Astrocyte (in vitro differentiated cells and primary cell): ENCODE measurements at regions not wholly inside any gene's neighbourhood (a gene's known extent, or its start where the extent isn't known, plus 50 kb on each side); places are given as distances from the start of the nearest gene placed in this dataset.

Experiments used
- DNase-seq: peaks from one replicate; pipeline ENCODE4 v3.0.0-alpha.2; 2010; ENCODE audit warnings: low read depth
- FAIRE-seq: peaks from 2 replicates; lab custom pipeline; 2011; peaks lifted over from hg19 to GRCh38; lab: Jason Lieb, UNC
- H2AFZ ChIP-seq: 2 replicates; pipeline ENCODE4 v1.6.0; 2012; ENCODE audit warnings: low read depth, low read length, inconsistent platforms
- H3K27ac ChIP-seq: 2 replicates; pipeline ENCODE4 v1.5.1; 2011; ENCODE audit warnings: low read depth, low read length, inconsistent platforms
- H3K27me3 ChIP-seq: 2 replicates; pipeline ENCODE4 v1.6.0; 2011; ENCODE audit warnings: low read length, inconsistent platforms; ENCODE audit not compliant: insufficient read depth
- H3K36me3 ChIP-seq: 2 replicates; pipeline ENCODE4 v1.5.1; 2011; ENCODE audit warnings: low read length, inconsistent platforms; ENCODE audit not compliant: insufficient read depth
- H3K4me1 ChIP-seq: 2 replicates; pipeline ENCODE4 v1.5.1; 2011; ENCODE audit warnings: low read length, inconsistent platforms; ENCODE audit not compliant: insufficient read depth
- H3K4me2 ChIP-seq: 2 replicates; pipeline ENCODE4 v1.6.0; 2012; ENCODE audit warnings: low read length, inconsistent platforms
- H3K4me3 ChIP-seq: 2 replicates; pipeline ENCODE4 v1.5.1; 2011; ENCODE audit warnings: low read depth, mild to moderate bottlenecking, low read length, inconsistent platforms; ENCODE audit not compliant: insufficient read depth
- H3K79me2 ChIP-seq: 2 replicates; pipeline ENCODE4 v1.6.0; 2012; ENCODE audit warnings: mild to moderate bottlenecking, low read length, inconsistent platforms; ENCODE audit not compliant: insufficient read depth
- H3K9ac ChIP-seq: 2 replicates; pipeline ENCODE4 v1.6.0; 2012; ENCODE audit warnings: mild to moderate bottlenecking, low read length, inconsistent platforms
- H3K9me3 ChIP-seq: 2 replicates; pipeline ENCODE4 v1.5.1; 2012; ENCODE audit warnings: low read depth, mild to moderate bottlenecking, low read length, inconsistent platforms; ENCODE audit not compliant: insufficient read depth
- H4K20me1 ChIP-seq: 2 replicates; pipeline ENCODE4 v1.6.0; 2012; ENCODE audit warnings: low read length, inconsistent platforms; ENCODE audit not compliant: insufficient read depth
- H3K27ac Mint-ChIP-seq: one replicate; pipeline ENCODE4 v1.8.0; 2021; ENCODE audit warnings: mild to moderate bottlenecking, mixed read lengths; ENCODE audit not compliant: unreplicated experiment
- H3K27me3 Mint-ChIP-seq: one replicate; pipeline ENCODE4 v1.8.0; 2021; ENCODE audit warnings: low read depth, mixed read lengths; ENCODE audit not compliant: unreplicated experiment
- H3K36me3 Mint-ChIP-seq: one replicate; pipeline ENCODE4 v1.8.0; 2021; ENCODE audit warnings: low read depth, mixed read lengths; ENCODE audit not compliant: unreplicated experiment
- H3K4me1 Mint-ChIP-seq: one replicate; pipeline ENCODE4 v1.8.0; 2021; ENCODE audit warnings: low read depth, mixed read lengths; ENCODE audit not compliant: unreplicated experiment
- H3K4me3 Mint-ChIP-seq: one replicate; pipeline ENCODE4 v1.8.0; 2021; ENCODE audit warnings: mild to moderate bottlenecking, moderate library complexity, mixed read lengths; ENCODE audit not compliant: unreplicated experiment
- H3K9me3 Mint-ChIP-seq: one replicate; pipeline ENCODE4 v1.8.0; 2021; ENCODE audit warnings: mild to moderate bottlenecking, mixed read lengths; ENCODE audit not compliant: unreplicated experiment
- CTCF ChIP-seq: IDR thresholded peaks from 2 replicates; pipeline ENCODE4 v1.5.1; 2011; ENCODE audit warnings: low read depth, mild to moderate bottlenecking, inconsistent platforms, low read length, moderate library complexity; ENCODE audit not compliant: insufficient read depth
- EZH2 ChIP-seq: IDR thresholded peaks from 2 replicates; pipeline ENCODE4 v1.6.1; 2012; ENCODE audit warnings: mild to moderate bottlenecking, low read length, inconsistent platforms; ENCODE audit not compliant: insufficient read depth

DNA sequence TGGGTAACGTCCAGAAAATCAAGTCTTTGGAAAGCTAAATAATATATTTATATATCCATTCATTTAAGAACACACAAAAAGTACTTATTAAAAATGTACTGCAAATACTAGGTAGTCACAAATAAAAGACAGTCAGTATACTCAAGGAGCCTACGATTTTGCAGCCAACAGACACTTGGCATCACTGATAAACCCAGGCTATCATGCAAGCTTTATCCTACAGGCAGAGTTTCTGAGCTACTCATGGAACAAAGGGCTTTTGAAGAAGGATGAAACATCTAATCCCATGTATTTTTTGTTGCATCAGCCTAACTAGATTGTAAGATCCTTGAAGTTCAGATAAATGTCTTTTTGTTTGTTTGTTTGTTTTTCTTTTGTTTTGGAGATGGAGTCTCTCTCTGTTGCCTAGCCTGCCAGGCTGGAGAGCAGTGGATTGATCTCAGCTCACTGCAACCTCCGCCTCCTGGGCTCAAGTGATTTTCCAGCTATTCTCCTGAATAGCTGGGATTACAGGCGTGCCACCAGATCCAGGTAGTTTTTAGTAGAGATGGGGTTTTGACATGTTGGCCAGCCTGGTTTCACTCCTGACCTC, 319.4 kb upstream of the MDFIC2 start:
- Histone ChIP-seq H3K27ac (no peak overlapping the region), H2AFZ (no peak overlapping the region), H3K4me1 (no peaks in the 10 kb centered on the region), H3K36me3 (no peaks in the 10 kb centered on the region), H3K27me3 (no peaks in the 10 kb centered on the region), H3K9ac (no peak overlapping the region), H3K9me3 (no peaks in the 10 kb centered on the region), H3K4me2 (no peak overlapping the region), H3K4me3 (no peak overlapping the region), H4K20me1 (no peaks in the 10 kb centered on the region), H3K79me2 (no peaks in the 10 kb centered on the region)
- Mint-ChIP-seq H3K4me3 (no peak overlapping the region), H3K9me3 (peaks cover under 1% of the 10 kb centered on the region), H3K27ac (no peak overlapping the region), H3K4me1 (peaks cover 3% of the 10 kb centered on the region), H3K36me3 (no peaks in the 10 kb centered on the region), H3K27me3 (no peaks in the 10 kb centered on the region)
- no peak for DNase-seq
- TF ChIP-seq CTCF, result no peak
- TF ChIP-seq EZH2, result no peak
- FAIRE-seq, result no peak

DNA sequence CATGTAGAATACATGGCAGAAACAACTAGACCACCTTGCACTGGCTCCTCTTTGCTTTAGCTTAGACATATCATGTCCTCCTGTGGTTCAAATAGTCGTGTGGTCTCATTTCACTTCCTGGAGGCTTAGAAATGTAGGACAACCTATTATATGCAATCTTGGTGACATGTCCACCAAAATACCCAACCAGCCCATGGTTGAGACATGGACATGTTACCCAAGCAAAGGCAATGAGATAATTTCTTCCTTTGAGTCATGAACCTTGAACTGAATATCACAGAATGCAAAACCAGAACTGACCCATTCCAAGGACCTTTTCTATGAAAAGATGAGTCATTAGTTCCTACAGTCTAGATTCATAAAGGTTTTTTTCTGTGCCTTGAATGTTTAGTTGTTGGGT, 309.0 kb upstream of the MDFIC2 start:
- no peaks in the 10 kb centered on the region for H3K36me3 Mint-ChIP-seq
- Histone ChIP-seq H3K4me3 (no peak overlapping the region), H2AFZ (no peak overlapping the region), H3K9ac (no peak overlapping the region), H3K79me2 (no peaks in the 10 kb centered on the region), H3K27me3 (no peaks in the 10 kb centered on the region), H3K4me2 (no peak overlapping the region), H3K9me3 (no peaks in the 10 kb centered on the region), H3K36me3 (no peaks in the 10 kb centered on the region), H4K20me1 (no peaks in the 10 kb centered on the region), H3K4me1 (no peaks in the 10 kb centered on the region), H3K27ac (no peak overlapping the region)
- no peaks in the 10 kb centered on the region for H3K4me1 Mint-ChIP-seq
- no peak for TF ChIP-seq CTCF
- no peak for TF ChIP-seq EZH2
- H3K9me3 Mint-ChIP-seq, result no peaks in the 10 kb centered on the region
- peaks cover 9% of the 10 kb centered on the region for H3K27me3 Mint-ChIP-seq
- H3K27ac Mint-ChIP-seq, result no peak overlapping the region
- DNase-seq (no peak), FAIRE-seq (no peak)
- no peak overlapping the region for H3K4me3 Mint-ChIP-seq

- Histone ChIP-seq H4K20me1 (no peaks in the 10 kb centered on the region), H3K27me3 (no peaks in the 10 kb centered on the region), H3K4me3 (no peak overlapping the region), H3K36me3 (no peaks in the 10 kb centered on the region), H3K4me1 (no peaks in the 10 kb centered on the region), H2AFZ (no peak overlapping the region), H3K27ac (no peak overlapping the region), H3K4me2 (no peak overlapping the region), H3K9ac (no peak overlapping the region), H3K9me3 (no peaks in the 10 kb centered on the region), H3K79me2 (no peaks in the 10 kb centered on the region)
- Mint-ChIP-seq H3K36me3 (no peaks in the 10 kb centered on the region), H3K4me3 (no peak overlapping the region), H3K27ac (no peak overlapping the region), H3K27me3 (peaks cover 9% of the 10 kb centered on the region), H3K4me1 (no peaks in the 10 kb centered on the region), H3K9me3 (peaks cover 2% of the 10 kb centered on the region)
- no peak for DNase-seq
- TF ChIP-seq EZH2 (no peak), CTCF (no peak)
- no peak for FAIRE-seq
These were observed 308.5 kb upstream of the MDFIC2 start for GRCh38 chr3:70620956-70621355.
